ENCODE measurements at regions not wholly inside any gene's neighbourhood (a gene's known extent, or its start where the extent isn't known, plus 50 kb on each side); places are given as distances from the start of the nearest gene placed in this dataset.

DNA sequence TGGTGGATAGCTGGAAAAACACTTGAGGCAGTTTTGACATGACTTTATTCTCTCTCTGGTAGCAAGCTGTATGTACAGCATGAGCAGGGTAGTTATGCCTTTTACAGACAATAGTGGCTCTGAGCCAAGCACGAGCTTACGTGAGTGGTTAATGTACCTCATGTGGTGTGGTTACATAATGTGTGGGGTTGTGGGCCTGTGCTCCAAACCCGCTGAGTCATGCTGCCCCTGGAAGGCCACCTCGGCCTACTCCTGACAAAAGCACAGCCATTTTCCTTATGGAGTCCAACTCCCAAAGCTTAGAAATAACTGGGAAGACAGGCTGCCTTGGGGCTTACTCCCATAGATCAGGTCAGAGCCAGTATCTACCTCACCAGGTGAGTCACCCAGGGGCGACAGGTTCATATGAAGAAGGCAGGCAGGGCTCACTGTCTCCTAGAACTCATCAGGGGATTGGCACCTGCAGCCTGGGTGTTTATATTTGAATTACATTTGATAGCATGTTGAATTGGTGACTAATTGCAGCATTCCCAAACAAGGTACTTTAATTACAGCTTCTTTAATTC lies 404.5 kb downstream of the ADRA2A start:
- H3K36me3 ChIP-seq (replicated peaks in 1 of 2) = no peaks in the 10 kb centered on the region
- WGBS, 4 donors = 58 to 84% (median 81%) methylated on average over 4 to 5 of the region's 5 CpGs
- DNase-seq = no peak
- no peaks in the 10 kb centered on the region for H3K27me3 ChIP-seq
- H3K27ac ChIP-seq = no peak overlapping the region
- intact Hi-C loops (cut with DNase I) = no loop called here
- H3K4me3 ChIP-seq = no peak overlapping the region
- H3K4me1 ChIP-seq (replicated peaks in 1 of 2) = no peaks in the 10 kb centered on the region
- no peaks in the 10 kb centered on the region for H3K9me3 ChIP-seq (replicated peaks in 1 of 3)
- TF ChIP-seq POLR2A (IDR thresholded peaks at IDR 0.05) = no peak

DNA sequence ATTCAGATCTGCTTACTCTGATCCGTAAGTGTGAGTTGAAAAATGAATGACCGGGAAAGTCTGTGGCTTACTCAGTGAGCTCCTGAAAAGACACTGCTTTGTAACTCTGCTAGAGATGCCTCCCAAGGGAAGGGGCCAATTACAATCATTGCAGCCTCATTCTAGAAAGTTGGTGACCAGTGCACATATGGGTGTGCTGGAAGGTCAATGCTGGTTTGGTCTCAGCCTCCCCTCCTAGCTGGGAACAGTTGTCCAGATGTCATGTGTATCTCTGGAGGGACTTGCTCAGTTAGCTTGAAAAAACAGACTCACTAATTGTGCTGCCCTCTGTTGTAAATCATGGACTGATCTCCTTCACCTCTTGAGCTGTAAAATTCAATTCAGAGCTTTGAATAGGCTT lies 405.0 kb downstream of the ADRA2A start:
- no peak for DNase-seq
- no peak overlapping the region for H3K4me3 ChIP-seq
- 89 to 93% (median 91%) methylated on average over 2 of the region's 2 CpGs for WGBS, 4 donors
- no peaks in the 10 kb centered on the region for H3K4me1 ChIP-seq (replicated peaks in 1 of 2)
- H3K27ac ChIP-seq = no peak overlapping the region
- no peaks in the 10 kb centered on the region for H3K36me3 ChIP-seq (replicated peaks in 1 of 2)
- H3K27me3 ChIP-seq = no peaks in the 10 kb centered on the region
- intact Hi-C loops (cut with DNase I) = no loop called here
- TF ChIP-seq POLR2A (IDR thresholded peaks at IDR 0.05) = no peak
- TF ChIP-seq, protein P1, sequence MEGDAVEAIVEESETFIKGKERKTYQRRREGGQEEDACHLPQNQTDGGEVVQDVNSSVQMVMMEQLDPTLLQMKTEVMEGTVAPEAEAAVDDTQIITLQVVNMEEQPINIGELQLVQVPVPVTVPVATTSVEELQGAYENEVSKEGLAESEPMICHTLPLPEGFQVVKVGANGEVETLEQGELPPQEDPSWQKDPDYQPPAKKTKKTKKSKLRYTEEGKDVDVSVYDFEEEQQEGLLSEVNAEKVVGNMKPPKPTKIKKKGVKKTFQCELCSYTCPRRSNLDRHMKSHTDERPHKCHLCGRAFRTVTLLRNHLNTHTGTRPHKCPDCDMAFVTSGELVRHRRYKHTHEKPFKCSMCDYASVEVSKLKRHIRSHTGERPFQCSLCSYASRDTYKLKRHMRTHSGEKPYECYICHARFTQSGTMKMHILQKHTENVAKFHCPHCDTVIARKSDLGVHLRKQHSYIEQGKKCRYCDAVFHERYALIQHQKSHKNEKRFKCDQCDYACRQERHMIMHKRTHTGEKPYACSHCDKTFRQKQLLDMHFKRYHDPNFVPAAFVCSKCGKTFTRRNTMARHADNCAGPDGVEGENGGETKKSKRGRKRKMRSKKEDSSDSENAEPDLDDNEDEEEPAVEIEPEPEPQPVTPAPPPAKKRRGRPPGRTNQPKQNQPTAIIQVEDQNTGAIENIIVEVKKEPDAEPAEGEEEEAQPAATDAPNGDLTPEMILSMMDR (IDR thresholded peaks at IDR 0.05) = no peak
- H3K9me3 ChIP-seq (replicated peaks in 1 of 3) = no peaks in the 10 kb centered on the region

DNA sequence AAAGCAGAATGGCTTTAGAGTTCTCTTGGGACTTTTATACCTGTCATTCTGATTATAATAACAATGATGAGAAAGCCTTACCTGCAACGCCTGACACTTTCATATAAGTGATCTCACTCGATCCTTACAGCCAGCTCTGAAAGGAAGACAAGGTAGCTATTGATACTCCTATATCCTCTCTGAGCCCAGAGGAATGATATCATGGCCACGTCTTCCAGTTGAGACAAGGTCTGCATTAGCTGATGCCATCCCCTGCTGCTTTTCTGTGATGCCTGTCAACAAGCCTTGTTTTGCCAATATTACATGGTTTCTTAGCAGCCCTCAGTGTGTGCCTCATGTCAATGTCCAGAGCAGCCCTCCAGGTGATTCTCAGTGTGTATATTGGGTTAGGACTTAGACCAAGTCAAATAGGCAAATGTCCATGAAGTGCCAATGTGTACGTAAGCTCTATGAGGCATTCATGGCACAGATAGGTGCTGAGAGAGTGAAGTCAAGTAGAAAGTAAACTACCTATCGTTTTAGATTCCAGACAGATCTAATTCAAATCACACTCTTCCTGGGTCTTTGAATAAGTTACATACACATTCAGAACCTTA lies 405.9 kb downstream of the ADRA2A start:
- H3K27ac ChIP-seq = no peak overlapping the region
- no peaks in the 10 kb centered on the region for H3K4me1 ChIP-seq (replicated peaks in 1 of 2)
- intact Hi-C loops (cut with DNase I) = no loop called here

DNA sequence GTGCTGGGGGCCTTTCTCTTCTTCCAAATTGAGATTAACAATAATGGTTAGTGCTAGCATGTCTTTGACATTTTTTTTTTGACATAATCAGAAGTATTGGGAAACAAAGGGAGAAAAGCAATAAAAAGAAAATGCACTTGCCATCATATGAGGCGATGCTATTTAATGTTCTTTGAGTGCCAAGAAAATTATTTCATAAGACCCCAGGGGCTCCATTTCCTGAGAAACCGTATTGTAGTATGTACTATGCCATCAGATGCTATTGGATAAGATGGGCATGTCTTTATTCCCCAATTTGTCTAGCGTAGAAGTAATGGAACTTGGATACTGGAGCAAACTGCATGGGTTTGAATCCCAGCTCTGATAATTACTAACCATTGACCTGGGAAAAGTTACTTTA lies 408.9 kb downstream of the ADRA2A start:
- DNase-seq = no peak
- H3K27me3 ChIP-seq = no peaks in the 10 kb centered on the region
- TF ChIP-seq, protein P1 (IDR thresholded peaks at IDR 0.05) = no peak
- TF ChIP-seq POLR2A (IDR thresholded peaks at IDR 0.05) = no peak
- H3K9me3 ChIP-seq (replicated peaks in 1 of 3) = peaks cover 0 to 3% (median 0%) of the 10 kb centered on the region in 3 donors
- WGBS, 4 donors = 73 to 88% (median 77%) methylated on average over 3 of the region's 3 CpGs
- intact Hi-C loops (cut with DNase I) = no loop called here
- H3K4me1 ChIP-seq (replicated peaks in 1 of 2) = no peaks in the 10 kb centered on the region
- no peak overlapping the region for H3K4me3 ChIP-seq
- H3K27ac ChIP-seq = no peak overlapping the region
- no peaks in the 10 kb centered on the region for H3K36me3 ChIP-seq (replicated peaks in 1 of 2)

More for the DNA sequence above, 405.9 kb downstream of the ADRA2A start:
- H3K9me3 ChIP-seq (replicated peaks in 1 of 3) = no peaks in the 10 kb centered on the region
- DNase-seq = no peak
- H3K4me3 ChIP-seq = no peak overlapping the region
- TF ChIP-seq, protein P1 (IDR thresholded peaks at IDR 0.05) = no peak
- TF ChIP-seq POLR2A (IDR thresholded peaks at IDR 0.05) = no peak
- no peaks in the 10 kb centered on the region for H3K27me3 ChIP-seq
- no peaks in the 10 kb centered on the region for H3K36me3 ChIP-seq (replicated peaks in 1 of 2)
- 82 to 91% (median 86%) methylated on average over 5 of the region's 5 CpGs for WGBS, 4 donors

DNA sequence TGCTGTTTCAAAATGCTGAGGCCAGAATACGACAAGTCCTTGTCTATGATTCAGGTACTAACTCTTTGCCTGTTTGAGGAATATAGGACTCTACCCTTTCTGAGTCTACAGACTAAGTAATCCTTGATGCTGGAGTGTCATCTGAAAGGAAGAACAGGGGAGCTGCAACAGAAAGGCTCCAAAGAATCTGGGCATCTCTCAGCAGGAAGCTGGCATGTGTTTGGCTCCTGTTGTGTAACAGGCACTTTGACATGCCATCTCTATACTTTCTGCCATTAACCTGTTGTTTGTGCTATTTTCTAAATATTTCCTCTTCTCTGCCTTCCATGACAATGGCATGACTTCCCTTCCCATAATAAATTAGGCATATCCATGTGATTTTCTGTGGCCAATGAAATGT lies 409.5 kb downstream of the ADRA2A start:
- H3K27ac ChIP-seq = no peak overlapping the region
- H3K4me3 ChIP-seq = no peak overlapping the region
- intact Hi-C loops (cut with DNase I) = no loop called here
- H3K36me3 ChIP-seq (replicated peaks in 1 of 2) = no peaks in the 10 kb centered on the region
- H3K4me1 ChIP-seq (replicated peaks in 1 of 2) = no peaks in the 10 kb centered on the region
- no peaks in the 10 kb centered on the region for H3K27me3 ChIP-seq
- WGBS, 4 donors = 67 to 93% (median 84%) methylated on average over 1 of the region's 1 CpG
- no peak for TF ChIP-seq POLR2A (IDR thresholded peaks at IDR 0.05)
- TF ChIP-seq, protein P1 (IDR thresholded peaks at IDR 0.05) = no peak
- DNase-seq = no peak
- peaks cover 0 to 3% (median 0%) of the 10 kb centered on the region in 3 donors for H3K9me3 ChIP-seq (replicated peaks in 1 of 3)
